GM18951 (cell line): ENCODE measurements at regions not wholly inside any gene's neighbourhood (a gene's known extent, or its start where the extent isn't known, plus 50 kb on each side); places are given as distances from the start of the nearest gene placed in this dataset.

Source experiments
- POLR2A ChIP-seq: IDR thresholded peaks from 4 replicates; pipeline ENCODE4 v1.6.1; 2011; ENCODE audit warnings: mild to moderate bottlenecking; ENCODE audit not compliant: insufficient read length, insufficient read depth; ENCODE audit errors: extremely low read depth
- in situ Hi-C: fragments of 300-500 bp; cut with MboI; formaldehyde crosslinking; loops from one replicate; pipeline ENCODE4 v1.12.0; 2022; ENCODE audit warnings: low sequenced_read_pairs, mixed read lengths, inconsistent platforms; ENCODE audit not compliant: unreplicated experiment

GRCh38 chr3:193933451-193933850 lies 202.5 kb upstream of the HES1 start:
- in situ Hi-C loops: no loop called here
- TF ChIP-seq POLR2A: no peak

GRCh38 chr3:193935916-193936315 lies 200.0 kb upstream of the HES1 start:
- no peak for TF ChIP-seq POLR2A
- in situ Hi-C loops: no loop called here

- no peak for TF ChIP-seq POLR2A
- in situ Hi-C loops: no loop called here
These were observed 197.3 kb upstream of the HES1 start for GRCh38 chr3:193938613-193939012.

- in situ Hi-C loops: no loop called here
- TF ChIP-seq POLR2A: no peak
These were observed 196.4 kb upstream of the HES1 start for GRCh38 chr3:193939527-193939926.

- in situ Hi-C loops: no loop called here
- TF ChIP-seq POLR2A: no peak
These were observed 195.4 kb upstream of the HES1 start for GRCh38 chr3:193940526-193940925.

- no peak for TF ChIP-seq POLR2A
- in situ Hi-C loops: no loop called here
These were observed 194.5 kb upstream of the HES1 start for GRCh38 chr3:193941486-193941885.

- in situ Hi-C loops: no loop called here
- TF ChIP-seq POLR2A: no peak
These were observed 193.4 kb upstream of the HES1 start for GRCh38 chr3:193942516-193943055.

- in situ Hi-C loops: no loop called here
- no peak for TF ChIP-seq POLR2A
These were observed 192.7 kb upstream of the HES1 start for GRCh38 chr3:193943200-193943599.

GRCh38 chr3:193943851-193944517 lies 192.0 kb upstream of the HES1 start:
- no peak for TF ChIP-seq POLR2A
- in situ Hi-C loops: no loop called here

- in situ Hi-C loops: no loop called here
- no peak for TF ChIP-seq POLR2A
These were observed 191.4 kb upstream of the HES1 start for GRCh38 chr3:193944518-193944884.

GRCh38 chr3:193945143-193945542 lies 190.8 kb upstream of the HES1 start:
- in situ Hi-C loops: no loop called here
- TF ChIP-seq POLR2A: no peak

GRCh38 chr3:193946945-193947344 lies 189.0 kb upstream of the HES1 start:
- TF ChIP-seq POLR2A: no peak
- in situ Hi-C loops: no loop called here

- in situ Hi-C loops: no loop called here
- TF ChIP-seq POLR2A: no peak
These were observed 188.4 kb upstream of the HES1 start for GRCh38 chr3:193947596-193947995.

- in situ Hi-C loops: no loop called here
- TF ChIP-seq POLR2A: no peak
These were observed 187.5 kb upstream of the HES1 start for GRCh38 chr3:193948459-193948858.
